ENCODE measurements at regions not wholly inside any gene's neighbourhood (a gene's known extent, or its start where the extent isn't known, plus 50 kb on each side); places are given as distances from the start of the nearest gene placed in this dataset.

GRCh38 chr5:52544738-52545137 is 243.0 kb upstream of the ITGA1 start:
- H3K27ac ChIP-seq (replicated peaks) = no peak overlapping the region
- H3K9me3 ChIP-seq (replicated peaks) = peaks cover 17% of the 10 kb centered on the region
- no peaks in the 10 kb centered on the region for H3K27me3 ChIP-seq (ENCODE audit: low read depth)
- H3K4me1 ChIP-seq = no peaks in the 10 kb centered on the region
- intact Hi-C loops (cut with micrococcal nuclease) = no loop called here
- H3K36me3 ChIP-seq = no peaks in the 10 kb centered on the region
- DNase-seq = no peak
- TF ChIP-seq, protein P1, sequence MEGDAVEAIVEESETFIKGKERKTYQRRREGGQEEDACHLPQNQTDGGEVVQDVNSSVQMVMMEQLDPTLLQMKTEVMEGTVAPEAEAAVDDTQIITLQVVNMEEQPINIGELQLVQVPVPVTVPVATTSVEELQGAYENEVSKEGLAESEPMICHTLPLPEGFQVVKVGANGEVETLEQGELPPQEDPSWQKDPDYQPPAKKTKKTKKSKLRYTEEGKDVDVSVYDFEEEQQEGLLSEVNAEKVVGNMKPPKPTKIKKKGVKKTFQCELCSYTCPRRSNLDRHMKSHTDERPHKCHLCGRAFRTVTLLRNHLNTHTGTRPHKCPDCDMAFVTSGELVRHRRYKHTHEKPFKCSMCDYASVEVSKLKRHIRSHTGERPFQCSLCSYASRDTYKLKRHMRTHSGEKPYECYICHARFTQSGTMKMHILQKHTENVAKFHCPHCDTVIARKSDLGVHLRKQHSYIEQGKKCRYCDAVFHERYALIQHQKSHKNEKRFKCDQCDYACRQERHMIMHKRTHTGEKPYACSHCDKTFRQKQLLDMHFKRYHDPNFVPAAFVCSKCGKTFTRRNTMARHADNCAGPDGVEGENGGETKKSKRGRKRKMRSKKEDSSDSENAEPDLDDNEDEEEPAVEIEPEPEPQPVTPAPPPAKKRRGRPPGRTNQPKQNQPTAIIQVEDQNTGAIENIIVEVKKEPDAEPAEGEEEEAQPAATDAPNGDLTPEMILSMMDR (IDR thresholded peaks at IDR 0.05; ENCODE audit: borderline replicate concordance) = no peak
- H3K4me3 ChIP-seq = no peak overlapping the region

DNA sequence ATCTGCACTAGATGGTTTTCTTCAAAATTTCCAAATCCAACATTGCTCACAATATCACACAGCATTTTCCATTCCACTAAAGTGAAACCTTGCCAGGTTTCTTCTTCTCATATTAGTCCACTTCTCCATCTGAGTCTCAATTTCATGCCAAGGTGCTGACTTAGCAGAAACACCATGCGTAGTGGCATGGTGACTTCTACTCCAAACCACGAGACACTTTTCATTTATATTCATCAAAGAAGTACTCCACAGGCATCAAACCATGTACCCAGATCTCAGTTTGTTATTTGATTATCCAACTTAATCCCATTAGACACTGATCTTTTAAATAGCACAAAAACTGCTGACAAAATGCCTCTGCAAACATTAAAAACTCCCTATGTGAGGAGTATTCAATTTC is 233.4 kb upstream of the ITGA1 start:
- intact Hi-C loops (cut with micrococcal nuclease) = no loop called here
- Histone ChIP-seq H3K4me3 (no peak overlapping the region), H3K9me3 (replicated peaks) (peaks cover 13% of the 10 kb centered on the region), H3K27me3 (ENCODE audit: low read depth) (no peaks in the 10 kb centered on the region), H3K27ac (replicated peaks) (no peak overlapping the region), H3K4me1 (no peaks in the 10 kb centered on the region), H3K36me3 (no peaks in the 10 kb centered on the region)
- TF ChIP-seq, protein P1 (IDR thresholded peaks at IDR 0.05; ENCODE audit: borderline replicate concordance) = no peak
- no peak for DNase-seq

DNA sequence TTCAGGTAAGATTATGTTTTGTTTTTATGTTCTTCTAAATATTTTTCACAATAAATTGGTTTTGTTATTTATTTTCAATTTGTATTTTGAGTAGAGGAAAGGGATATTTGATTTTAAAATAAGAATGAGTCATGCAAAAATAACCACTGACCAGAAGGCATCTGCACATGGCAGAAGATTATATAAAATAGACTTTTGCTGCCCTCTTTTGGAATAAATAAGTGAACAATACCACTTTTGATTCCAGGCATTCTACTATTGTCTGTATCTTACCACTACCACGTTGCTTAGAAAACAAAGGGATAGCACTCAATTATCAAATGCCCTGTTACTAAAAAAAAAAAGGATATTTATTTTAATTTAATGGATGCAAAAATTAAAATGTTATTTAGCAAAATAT is 227.3 kb upstream of the ITGA1 start:
- no peak for DNase-seq
- TF ChIP-seq, protein P1 (IDR thresholded peaks at IDR 0.05; ENCODE audit: borderline replicate concordance) = no peak
- intact Hi-C loops (cut with micrococcal nuclease) = no loop called here
- no peak overlapping the region for H3K4me3 ChIP-seq
- H3K27ac ChIP-seq (replicated peaks) = no peak overlapping the region
- no peaks in the 10 kb centered on the region for H3K4me1 ChIP-seq
- H3K27me3 ChIP-seq (ENCODE audit: low read depth) = no peaks in the 10 kb centered on the region
- H3K36me3 ChIP-seq = no peaks in the 10 kb centered on the region
- peaks cover 4% of the 10 kb centered on the region for H3K9me3 ChIP-seq (replicated peaks)

DNA sequence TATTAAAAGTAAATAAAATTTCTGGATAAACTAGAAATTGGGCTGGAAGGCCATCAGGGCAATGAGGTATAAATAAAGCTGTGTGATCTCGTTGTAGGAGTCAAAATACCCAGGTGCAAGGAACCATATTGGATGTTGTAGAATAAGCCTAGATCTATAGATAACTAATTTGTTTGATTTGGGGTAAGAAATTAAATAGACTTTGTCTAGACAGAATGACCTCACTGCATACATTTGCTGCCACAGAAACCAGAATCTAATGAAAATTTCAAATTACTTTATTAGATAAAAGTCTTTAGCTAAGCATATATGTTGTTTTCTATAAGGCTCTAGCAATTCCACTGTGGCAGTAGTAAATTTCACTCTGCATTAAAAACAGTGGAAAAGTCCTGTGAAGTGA is 225.2 kb upstream of the ITGA1 start:
- intact Hi-C loops (cut with micrococcal nuclease) = no loop called here
- H3K4me3 ChIP-seq = no peak overlapping the region
- DNase-seq = no peak
- no peaks in the 10 kb centered on the region for H3K27me3 ChIP-seq (ENCODE audit: low read depth)
- H3K27ac ChIP-seq (replicated peaks) = no peak overlapping the region
- H3K9me3 ChIP-seq (replicated peaks) = peaks cover 4% of the 10 kb centered on the region
- no peaks in the 10 kb centered on the region for H3K4me1 ChIP-seq
- H3K36me3 ChIP-seq = no peaks in the 10 kb centered on the region
- TF ChIP-seq, protein P1 (IDR thresholded peaks at IDR 0.05; ENCODE audit: borderline replicate concordance) = no peak

- no peak overlapping the region for H3K4me3 ChIP-seq
- no peaks in the 10 kb centered on the region for H3K27me3 ChIP-seq (ENCODE audit: low read depth)
- H3K4me1 ChIP-seq = no peaks in the 10 kb centered on the region
- H3K27ac ChIP-seq (replicated peaks) = no peak overlapping the region
- no peak for DNase-seq
- H3K9me3 ChIP-seq (replicated peaks) = peaks cover 7% of the 10 kb centered on the region
- intact Hi-C loops (cut with micrococcal nuclease) = no loop called here
- TF ChIP-seq, protein P1 (IDR thresholded peaks at IDR 0.05; ENCODE audit: borderline replicate concordance) = no peak
- no peaks in the 10 kb centered on the region for H3K36me3 ChIP-seq
These were observed 223.1 kb upstream of the ITGA1 start for GRCh38 chr5:52564587-52564986.

DNA sequence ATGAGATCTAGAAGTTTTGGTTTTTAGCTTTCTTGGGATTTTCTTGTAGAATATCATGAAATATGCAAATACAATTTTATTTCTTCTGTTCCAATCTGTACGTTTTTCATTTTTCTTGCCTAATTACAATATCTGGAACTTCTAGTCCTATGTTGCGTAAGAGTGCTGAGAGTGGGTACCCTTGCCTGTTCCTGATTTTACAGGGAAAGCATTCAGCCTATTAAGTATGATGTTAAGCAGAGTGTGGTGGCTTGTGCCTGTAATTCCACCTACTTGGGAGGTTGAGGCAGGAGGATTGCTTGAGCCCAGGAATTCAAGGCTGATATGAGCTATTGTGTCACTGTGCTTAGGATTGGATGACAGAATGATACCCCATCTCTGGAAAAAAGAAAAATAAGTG is 210.2 kb upstream of the ITGA1 start:
- TF ChIP-seq, protein P1 (IDR thresholded peaks at IDR 0.05; ENCODE audit: borderline replicate concordance) = no peak
- Histone ChIP-seq H3K4me1 (no peaks in the 10 kb centered on the region), H3K36me3 (no peaks in the 10 kb centered on the region), H3K27ac (replicated peaks) (no peak overlapping the region), H3K4me3 (no peak overlapping the region), H3K9me3 (replicated peaks) (no peaks in the 10 kb centered on the region), H3K27me3 (ENCODE audit: low read depth) (peaks cover 8% of the 10 kb centered on the region)
- DNase-seq = no peak
- intact Hi-C loops (cut with micrococcal nuclease) = no loop called here
